GM21390 (cell line): ENCODE measurements at regions not wholly inside any gene's neighbourhood (a gene's known extent, or its start where the extent isn't known, plus 50 kb on each side); places are given as distances from the start of the nearest gene placed in this dataset.
"Not testable (repeated sequence)": the region's sequence is repeated elsewhere in the genome, so short reads cannot be mapped to it uniquely, and the experiment has no call there.

Experiments
- ATAC-seq: cut with Tn5 transposase; IDR thresholded peaks from one replicate; pipeline ENCODE4 v1.9.1; 2021; ENCODE audit not compliant: unreplicated experiment

DNA sequence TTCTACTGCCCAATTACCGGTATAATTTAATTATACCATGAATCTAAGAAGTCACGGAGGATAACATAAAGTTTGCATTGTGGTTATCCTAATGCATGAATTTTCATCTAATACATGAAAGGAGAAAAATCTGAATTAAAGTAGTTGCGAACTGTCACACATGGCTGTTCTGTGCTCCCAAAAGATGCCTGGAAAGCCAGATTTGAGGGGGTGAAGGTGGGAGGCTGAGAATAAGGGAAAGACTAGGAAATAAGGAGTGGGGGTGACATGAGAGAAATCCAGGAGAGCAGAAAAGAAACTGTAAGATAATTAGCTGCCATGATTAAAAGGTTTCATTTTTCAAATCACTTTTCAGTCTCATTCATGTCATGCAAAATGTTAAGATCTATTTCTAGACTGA lies 1582.7 kb downstream of the STIM2 start:
- no peak for ATAC-seq

DNA sequence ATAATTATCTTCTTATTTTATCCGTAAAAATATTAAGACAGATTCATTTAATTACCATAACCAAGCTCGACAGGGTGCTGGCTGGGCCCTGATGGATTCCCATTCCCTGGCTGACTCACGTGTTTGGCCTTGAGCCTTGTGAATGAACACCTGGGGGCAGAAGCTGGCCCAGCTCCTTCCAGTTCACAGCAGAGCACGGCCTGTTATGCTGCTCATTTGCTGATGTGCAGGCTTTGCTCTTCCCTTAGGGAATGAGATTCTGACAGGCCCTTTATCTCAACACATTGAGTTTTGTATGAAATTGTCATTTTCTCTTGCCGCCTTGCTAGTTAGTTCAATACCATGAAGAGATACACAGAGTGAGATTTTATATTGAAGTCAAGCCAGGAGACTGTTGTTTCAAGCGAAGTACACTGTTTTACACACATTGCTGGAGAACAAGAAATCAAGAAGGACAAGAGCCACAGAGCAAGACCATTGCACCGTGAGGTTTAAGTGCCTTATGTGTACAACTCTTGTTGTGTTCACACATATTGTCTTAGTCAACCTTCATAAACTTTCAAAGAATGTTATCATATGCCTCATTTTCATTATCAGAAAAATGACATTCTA lies 1583.3 kb downstream of the STIM2 start:
- ATAC-seq = no peak

DNA sequence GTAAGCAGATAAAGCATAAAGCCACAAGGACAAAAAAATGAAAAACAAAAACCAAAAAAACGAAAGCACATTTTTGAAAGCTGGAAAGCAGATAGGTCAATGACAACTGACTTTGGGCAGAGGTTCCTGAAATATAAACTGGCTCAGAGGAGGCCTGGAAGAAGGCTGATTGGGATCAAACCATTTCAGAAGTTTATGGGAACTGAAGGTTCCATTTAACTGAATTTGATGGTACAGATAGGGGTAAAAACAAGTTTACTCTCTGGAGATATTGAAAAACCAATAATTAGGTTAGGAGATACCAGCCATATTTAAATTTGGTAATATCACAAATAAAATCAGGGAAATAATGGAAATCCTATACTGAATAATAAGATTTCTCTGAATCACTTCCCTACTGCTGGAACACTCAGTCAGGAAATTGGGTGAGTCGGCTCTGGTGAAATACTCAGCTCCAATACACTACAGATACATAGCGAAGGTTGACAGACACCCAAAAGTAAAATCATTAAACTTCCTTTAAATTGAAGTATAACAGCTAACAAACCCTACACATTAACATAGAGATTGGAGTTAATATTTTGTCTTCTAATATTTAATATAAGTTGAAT lies 1584.3 kb downstream of the STIM2 start:
- ATAC-seq = no peak

DNA sequence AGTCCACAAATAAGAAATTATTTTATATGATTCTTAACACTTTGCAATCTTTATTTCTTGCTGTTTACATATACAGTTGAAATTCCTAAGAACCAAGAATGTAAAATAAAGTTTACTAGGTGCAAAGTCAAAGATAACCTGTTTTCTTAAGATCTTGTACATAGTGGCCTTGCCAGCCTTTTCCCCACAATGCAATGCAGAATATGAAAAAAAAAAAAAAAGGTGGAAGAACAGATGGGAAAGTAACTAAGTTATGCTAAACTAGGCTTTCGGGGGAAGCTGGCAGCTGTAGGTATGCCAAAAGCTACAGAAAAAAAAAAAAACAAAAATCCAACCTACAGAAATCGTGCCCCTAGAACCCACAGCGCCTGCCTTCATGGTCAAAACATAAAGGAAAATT lies 1588.4 kb downstream of the STIM2 start:
- no peak for ATAC-seq

DNA sequence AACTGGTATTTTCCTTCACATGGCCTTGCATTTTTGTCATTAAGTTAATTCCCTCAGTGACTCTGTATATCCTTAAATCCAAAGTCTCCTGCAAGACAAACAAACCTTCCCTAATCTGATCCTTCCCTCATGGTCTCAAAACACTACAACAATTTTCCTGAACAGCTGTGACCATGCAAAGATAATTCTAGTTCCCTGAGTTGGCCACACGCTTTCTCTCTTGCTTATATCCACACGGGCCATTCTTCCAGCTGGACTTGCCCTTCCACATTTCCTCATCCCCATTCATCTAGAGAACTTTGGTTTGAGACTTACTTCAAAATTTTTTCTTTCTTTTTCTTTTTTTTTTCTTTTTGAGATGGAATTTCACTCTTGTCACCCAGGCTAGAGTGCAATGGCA lies 1590.7 kb downstream of the STIM2 start:
- no peak for ATAC-seq

GRCh38 chr4:28462766-28463700 lies 1602.4 kb downstream of the STIM2 start:
- no peak for ATAC-seq

- no peak for ATAC-seq
Observed at GRCh38 chr4:28464823-28465222, 1604.2 kb downstream of the STIM2 start.

DNA sequence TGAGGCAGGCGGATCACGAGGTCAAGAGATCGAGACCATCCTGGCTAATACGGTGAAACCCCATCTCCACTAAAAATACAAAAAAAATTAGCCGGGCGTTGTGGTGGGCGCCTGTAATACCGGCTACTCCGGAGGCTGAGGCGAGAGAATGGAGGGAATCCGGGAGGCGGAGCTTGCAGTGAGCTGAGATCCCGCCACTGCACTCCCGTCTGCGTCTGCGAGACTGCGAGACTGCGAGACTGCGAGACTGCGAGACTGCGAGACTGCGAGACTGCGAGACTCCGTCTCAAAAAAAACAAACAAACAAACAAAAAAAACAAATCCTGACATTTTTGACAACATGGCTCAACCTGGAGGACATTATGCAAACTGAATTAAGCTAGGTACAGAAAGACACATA lies 1606.2 kb downstream of the STIM2 start:
- not testable (repeated sequence) for ATAC-seq

GRCh38 chr4:28469387-28469786 lies 1608.7 kb downstream of the STIM2 start:
- ATAC-seq = no peak

DNA sequence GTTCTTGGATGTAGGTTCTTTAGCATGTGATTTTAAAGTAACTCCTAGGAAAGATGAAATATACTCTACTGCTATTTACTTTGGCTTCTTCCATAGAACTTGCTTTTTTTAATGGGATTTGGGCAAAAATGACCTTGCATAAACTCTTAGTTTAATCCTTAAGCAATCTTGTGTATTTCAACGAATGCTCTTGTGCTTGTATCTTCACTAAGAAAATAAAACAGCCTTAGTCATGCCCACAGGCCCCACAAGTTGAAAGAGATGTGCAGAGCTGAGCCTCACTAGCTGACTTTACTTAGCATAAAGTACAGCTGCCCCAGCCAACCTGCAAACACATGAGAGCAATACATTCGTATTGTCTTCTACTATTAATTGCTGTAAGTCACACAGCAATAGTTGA lies 1609.2 kb downstream of the STIM2 start:
- no peak for ATAC-seq

- no peak for ATAC-seq
Observed at GRCh38 chr4:28475381-28475780, 1614.7 kb downstream of the STIM2 start.

DNA sequence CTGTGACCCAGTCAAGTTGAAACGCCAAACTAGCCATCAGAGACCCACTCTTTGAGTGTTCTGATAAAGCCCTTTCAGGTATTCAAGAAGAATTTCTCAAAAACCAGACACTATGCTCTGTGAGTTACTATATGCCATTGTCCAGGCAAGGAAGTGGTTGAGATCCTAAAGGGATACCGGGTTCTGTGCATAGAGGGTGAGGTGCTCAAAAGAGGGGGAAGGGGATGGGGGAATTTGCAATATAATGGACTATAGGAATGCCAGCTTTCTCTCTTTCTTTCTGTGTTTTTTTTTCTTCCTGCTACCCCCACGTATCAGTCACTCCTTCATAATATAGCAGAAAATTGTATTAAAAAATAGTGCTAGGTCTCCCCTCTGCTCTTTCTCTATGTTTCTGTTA lies 1619.0 kb downstream of the STIM2 start:
- ATAC-seq = no peak

GRCh38 chr4:28481565-28481964 lies 1620.9 kb downstream of the STIM2 start:
- no peak for ATAC-seq

- ATAC-seq = no peak
Observed at GRCh38 chr4:28482580-28483270, 1622.1 kb downstream of the STIM2 start.

DNA sequence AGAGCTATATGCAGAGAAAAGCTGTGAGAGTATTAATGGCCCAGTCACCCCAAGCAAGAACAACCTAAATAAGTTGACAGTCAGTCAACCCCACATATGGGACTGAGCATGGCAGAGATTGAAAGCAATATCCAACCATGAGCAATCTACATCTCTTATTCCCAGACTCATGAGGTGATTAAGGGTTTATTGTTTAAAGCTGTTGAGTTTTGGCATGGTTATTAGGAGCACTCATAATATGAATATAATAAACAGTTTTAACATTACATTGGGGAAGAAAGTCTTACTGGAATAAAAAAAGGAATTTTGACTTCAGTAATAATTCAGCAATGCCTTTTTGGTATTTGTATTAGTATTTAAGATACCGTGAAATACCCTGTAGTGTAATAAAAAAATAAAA lies 1627.4 kb downstream of the STIM2 start:
- no peak for ATAC-seq

- no peak for ATAC-seq
Observed at GRCh38 chr4:28490669-28491068, 1630.0 kb downstream of the STIM2 start.

DNA sequence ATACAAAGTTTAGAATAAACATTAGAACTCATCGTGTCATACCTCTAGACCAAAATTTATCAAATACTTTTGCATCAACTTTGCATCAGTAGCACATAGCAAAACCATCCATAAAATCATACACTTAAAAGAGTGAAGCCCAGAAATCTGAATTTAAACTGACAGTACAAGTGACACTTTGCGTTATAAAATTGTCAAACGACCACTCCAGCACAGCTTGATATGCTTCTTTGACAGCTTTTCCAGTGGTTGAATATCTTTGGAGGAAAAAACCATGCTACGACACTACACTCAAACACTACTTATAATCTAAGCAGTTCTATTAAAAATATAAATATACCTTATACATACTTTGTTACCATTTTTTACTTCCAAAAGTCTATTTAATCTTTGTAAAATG lies 1644.4 kb downstream of the STIM2 start:
- ATAC-seq = no peak

DNA sequence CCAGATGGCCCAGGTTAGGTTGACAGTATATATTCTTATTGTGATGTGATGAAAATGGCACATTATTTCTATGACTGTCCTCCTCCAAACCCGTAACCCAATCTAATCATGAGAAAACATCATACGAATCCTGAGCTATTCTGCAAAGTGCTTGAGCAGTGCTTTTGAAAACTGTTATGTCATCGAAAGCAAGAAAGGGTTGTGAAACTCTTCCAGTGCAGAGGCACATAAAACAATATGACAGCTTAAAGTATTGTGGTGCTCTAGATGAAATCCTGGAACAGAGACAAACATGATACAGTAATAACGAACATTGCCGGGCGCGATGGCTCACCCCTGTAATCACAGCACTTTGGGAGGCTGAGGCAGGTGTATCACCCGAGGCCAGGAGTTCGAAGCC lies 1648.0 kb downstream of the STIM2 start:
- ATAC-seq = no peak

- ATAC-seq = not testable (repeated sequence)
Observed at GRCh38 chr4:28514766-28515165, 1654.1 kb downstream of the STIM2 start.

- ATAC-seq = no peak
Observed at GRCh38 chr4:28518561-28519165, 1658.0 kb downstream of the STIM2 start.

DNA sequence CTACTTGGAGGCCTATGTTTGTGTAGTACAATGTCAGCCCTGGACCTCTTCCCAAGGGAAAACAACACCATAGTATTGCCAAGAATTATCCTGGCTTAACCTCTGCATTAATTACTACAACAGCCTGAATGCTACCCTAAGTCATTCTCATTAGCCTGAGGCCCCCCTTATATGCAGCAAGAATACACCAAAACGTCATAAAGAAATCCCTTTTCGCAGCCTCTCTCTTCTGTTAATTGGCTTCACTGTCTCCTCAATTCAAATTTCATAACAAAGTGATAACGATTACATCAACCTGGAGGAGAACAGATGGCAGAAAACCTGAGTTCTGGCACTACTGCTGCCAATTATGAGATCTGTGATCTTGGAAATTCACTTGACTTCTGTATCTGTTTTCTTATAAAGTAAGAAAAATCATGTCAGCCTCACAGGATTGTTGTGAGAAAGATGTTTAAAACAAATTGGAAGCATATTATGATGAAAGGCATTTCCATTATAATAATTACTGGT lies 1663.1 kb downstream of the STIM2 start:
- ATAC-seq = no peak
